NCI-H2107 treated with DMSO at 0.1 percent for 48 hours (cell line): ENCODE measurements at regions not wholly inside any gene's neighbourhood (a gene's known extent, or its start where the extent isn't known, plus 50 kb on each side); places are given as distances from the start of the nearest gene placed in this dataset.
A peak's percentile ranks its signal among the peaks of the same experiment; 100 is the strongest.

ENCODE experiments used
- DNase-seq: peaks from one replicate; lab custom pipeline; 2025; ENCODE audit not compliant: unreplicated experiment; lab: John Stamatoyannopoulos, UW

- DNase-seq = no peak
Observed at GRCh38 chr20:42020316-42020715, 402.1 kb upstream of the CHD6 start.

DNA sequence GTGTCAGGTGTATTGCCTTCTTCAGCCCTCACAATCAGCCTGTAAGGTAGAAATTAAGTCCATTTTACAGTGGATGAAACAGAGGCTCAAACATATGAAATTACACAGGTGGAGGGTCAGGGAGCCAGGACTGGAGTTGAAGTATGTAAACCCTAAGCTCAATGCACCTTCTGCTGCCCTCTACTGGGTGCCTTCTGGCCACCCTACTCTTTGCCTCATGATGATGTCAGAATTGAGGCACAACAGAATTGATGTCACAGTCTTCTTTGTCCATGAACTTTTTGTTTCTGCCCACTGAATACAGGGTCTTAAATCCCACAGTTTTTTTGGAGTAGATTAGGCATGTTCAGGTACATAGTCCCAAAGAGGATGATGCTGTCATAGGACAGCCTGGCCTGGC lies 400.8 kb upstream of the CHD6 start:
- no peak for DNase-seq

GRCh38 chr20:42010090-42010489 lies 391.9 kb upstream of the CHD6 start:
- no peak for DNase-seq

DNA sequence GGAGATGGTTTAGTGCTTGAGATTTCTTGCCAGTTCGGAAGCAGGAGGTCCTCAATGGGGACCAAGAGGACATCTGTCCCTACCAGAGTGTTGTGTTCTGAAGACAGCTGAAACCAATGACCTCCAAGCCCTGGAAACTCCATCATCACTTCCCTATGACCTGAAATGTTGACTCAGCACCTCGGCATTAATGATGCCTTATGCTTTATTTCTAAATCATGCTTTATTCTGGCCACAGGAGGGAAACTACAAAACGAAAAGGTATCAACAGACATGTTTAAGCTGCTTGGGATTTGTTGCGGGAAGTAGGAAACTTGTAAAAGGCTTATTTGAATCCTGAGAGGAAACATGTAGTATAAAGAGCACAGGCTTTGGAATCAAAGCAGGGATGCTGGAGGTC lies 389.1 kb upstream of the CHD6 start:
- no peak for DNase-seq

DNA sequence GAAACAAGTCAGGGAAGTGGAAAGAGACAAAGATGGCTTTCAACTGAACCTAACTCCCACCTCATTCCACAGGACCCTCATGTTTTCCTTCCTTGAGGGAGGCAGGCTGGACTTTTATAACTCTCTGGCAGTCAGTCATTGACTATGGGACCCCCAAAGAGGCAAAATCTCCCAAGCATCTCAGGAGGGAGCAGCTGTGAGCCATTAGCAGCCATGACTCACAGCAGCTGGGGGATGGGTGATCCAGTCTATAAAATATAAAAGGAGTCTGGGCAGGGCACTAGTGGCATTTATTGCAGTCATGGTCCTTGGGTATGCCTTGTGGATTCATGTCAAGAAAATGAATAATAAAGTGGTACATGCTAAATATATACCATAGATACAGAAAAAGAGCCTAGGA lies 387.0 kb upstream of the CHD6 start:
- DNase-seq = no peak

GRCh38 chr20:42003380-42003779 lies 385.2 kb upstream of the CHD6 start:
- DNase-seq = no peak

- DNase-seq = no peak
Observed at GRCh38 chr20:41998539-41999341, 380.6 kb upstream of the CHD6 start.

GRCh38 chr20:41996951-41997350 lies 378.8 kb upstream of the CHD6 start:
- no peak for DNase-seq

DNA sequence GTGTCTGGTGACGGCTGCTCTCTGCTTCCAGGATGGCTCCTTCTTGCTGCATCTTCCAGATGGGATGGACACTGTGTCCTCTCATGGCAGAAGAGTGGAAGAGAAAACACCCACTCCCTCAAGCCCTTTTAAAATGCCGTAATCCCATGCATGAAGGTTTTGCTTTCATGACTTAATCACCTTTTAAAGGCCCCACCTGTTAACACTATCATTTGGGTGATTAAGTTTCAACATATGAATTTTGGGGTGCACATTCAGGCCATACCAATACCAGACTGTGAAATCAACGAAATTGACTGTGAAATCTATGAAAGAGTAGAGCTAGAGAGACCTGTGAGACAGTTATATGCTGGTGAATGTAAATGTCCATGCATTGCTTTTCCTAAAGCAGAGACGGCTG lies 374.3 kb upstream of the CHD6 start:
- no peak for DNase-seq

GRCh38 chr20:41991412-41991811 lies 373.2 kb upstream of the CHD6 start:
- no peak for DNase-seq

- DNase-seq = no peak
Observed at GRCh38 chr20:41989935-41990635, 371.9 kb upstream of the CHD6 start.

DNA sequence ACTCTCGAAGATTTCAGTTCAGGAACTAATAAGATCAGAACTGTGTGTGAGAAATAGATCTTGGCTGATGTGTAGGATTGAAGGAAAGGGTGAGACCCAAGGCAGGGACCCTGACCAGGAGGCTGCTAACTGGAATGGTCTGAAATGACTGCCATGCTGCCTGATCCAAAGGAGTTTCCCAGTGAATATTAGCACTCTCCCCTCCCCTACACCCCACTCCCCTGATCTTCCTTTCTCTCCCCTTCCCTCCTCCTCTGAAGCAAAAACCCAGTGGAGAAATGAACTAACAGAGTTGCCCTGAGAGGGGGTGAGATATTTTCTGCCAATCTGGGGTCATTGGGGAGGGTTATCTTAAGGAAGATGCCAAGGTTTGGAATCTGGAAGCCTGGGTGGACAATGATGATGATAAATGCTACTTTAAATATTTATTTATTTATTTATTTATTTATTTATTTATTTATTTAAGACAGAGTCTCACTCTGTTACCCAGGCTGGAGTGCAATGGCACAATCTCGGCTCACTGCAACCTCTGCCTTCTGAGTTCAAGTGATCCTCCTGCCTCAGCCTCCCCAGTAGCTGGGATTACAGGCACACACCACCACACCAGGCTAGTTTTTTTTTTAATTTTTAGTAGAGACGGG lies 371.0 kb upstream of the CHD6 start:
- no peak for DNase-seq

GRCh38 chr20:41984031-41984430 lies 365.9 kb upstream of the CHD6 start:
- DNase-seq = no peak

- no peak for DNase-seq
Observed at GRCh38 chr20:41983159-41983558, 365.0 kb upstream of the CHD6 start.

DNA sequence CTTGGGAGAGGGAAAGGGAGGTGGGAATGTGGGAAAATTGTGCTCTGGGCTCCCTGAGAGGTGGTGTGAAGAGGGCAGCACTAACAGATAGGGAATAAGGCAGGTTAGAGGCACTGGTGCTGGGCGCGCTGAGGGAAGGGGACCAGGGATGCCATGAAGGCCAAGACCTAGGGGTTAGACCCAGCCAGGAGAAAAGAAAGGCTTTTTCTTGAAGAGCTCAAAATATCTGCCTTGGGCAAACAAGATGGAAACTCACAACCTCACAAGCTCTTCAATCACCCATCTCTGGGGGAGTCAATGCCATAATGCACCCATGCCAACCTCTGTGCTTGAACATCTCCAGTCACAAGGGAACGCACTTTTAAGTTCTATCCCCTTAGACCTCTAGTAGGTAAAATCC lies 363.6 kb upstream of the CHD6 start:
- no peak for DNase-seq

GRCh38 chr20:41978875-41979274 lies 360.7 kb upstream of the CHD6 start:
- DNase-seq = no peak

GRCh38 chr20:41978246-41978790 lies 360.1 kb upstream of the CHD6 start:
- no peak for DNase-seq

GRCh38 chr20:41969656-41970055 lies 351.5 kb upstream of the CHD6 start:
- DNase-seq = no peak

DNA sequence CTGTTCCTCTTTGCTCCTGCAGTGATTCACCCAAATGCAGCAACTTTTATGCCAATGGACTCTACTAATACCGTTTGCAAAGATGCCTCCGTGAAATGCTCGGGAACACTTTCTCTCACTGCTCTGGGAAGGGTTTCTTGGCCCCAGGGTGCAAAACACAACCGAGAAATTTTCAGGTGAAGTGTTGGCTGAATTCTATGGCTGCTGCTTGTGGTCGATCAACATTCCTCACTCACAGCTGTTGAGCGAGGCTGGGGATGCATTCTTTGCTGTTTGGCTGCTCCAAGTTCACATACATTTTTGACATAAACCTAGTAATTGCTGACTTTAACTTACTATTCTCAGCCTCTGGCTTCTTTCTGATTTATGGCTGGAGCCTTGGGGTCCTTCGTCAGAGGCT lies 342.0 kb upstream of the CHD6 start:
- DNase-seq = no peak

DNA sequence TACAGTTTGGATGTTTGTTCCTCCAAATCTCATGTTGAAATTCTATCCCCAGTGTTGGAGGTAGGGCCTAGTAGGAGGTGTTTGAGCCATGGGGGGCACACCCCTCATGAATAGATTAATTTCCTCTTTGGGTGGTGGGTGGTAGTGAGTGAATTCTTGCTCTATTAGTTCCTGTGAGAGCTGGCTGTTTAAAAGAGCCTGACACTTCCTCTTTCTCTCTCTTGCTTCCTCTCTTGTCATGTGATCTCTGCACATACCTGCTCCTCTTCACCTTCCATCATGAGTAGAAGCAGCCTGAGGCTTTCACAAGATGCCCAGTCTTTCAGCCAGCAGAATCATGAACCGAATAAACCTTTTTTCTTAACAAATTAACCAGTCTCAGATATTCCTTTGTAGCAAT lies 340.2 kb upstream of the CHD6 start:
- no peak for DNase-seq

DNA sequence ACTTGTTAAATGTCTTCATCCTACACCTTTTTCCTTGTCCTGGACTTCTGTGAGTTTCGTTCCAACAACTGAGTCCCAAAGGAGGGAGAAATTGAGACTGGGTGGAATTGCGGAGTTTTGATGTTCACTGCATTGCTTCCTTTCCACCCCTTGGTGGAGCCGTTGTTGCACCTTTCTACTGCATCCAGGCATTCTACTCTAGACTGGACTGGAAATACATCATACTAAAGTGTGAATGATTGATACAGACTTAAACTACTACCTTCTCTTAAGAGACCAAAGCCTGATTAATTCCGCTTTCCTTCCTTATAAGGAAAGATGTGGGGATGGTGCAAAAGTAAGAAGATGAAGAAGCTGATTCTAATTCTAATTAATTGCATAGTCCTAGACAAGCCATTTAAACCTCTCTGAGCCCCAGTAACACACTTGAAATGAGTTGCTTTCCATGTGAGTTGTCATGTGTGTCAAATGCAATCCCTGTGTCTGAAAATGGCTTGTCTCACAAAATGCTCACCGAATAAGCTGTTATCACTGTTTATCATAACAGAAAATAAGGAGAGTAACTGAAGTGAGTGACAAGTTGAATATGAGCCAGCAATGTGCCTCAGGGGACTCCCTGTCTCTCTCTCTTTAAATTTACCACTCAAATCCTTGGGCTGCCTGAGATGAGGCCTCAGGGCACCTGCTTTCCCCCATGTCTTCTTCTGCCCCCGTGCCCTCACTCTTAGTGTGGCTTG lies 338.3 kb upstream of the CHD6 start:
- peak; percentile 0 for DNase-seq
